ENCODE measurements at regions not wholly inside any gene's neighbourhood (a gene's known extent, or its start where the extent isn't known, plus 50 kb on each side); places are given as distances from the start of the nearest gene placed in this dataset.
A peak's percentile ranks its signal among the peaks of the same experiment; 100 is the strongest.
"Not testable (repeated sequence)": the region's sequence is repeated elsewhere in the genome, so short reads cannot be mapped to it uniquely, and the experiment has no call there.

DNA sequence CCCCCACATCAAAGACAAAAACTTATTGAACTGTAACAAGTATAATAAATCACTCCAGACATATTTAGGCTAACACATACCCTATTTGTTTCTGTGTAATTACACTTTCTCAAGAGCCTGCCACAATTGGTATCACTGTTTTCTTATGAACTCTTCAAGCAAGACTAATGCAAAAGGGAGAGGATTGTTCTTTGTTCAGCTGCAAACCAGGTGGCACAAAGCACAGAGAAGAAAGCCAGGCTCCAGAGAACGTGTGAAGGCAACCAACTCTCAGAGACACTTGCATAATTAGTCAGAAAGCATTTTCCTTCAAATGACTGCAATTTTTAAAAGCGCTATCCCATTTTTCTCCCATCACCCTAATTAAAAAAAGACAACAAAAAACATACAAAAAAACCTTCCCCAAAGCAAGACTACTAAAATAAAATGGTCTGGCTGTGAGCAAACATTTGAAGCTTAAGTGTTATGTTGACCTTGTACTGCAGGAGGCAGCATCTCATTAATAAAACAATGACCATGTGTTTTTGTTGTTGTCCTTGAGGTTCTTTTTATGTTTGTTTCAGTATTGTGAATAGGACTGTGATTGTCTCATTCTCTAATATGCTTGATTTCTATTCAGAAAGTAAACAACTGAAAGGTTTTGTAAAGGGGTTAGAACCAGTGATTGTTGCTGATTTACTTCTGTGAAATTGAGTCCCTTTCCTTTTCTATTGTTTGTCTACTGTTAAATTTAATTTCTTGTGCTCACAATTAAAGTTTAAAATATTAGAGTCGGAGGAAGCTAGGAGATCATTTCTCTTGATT is 452.7 kb upstream of the PDE3A start:
- peak in 1 of 2 experiments; percentile 20 for DNase-seq
- H3K27ac Mint-ChIP-seq (ENCODE audit: unreplicated experiment) = no peak overlapping the region
- CTCF ChIA-PET = interaction anchor here (1.3 kb wide), 1 partner anchor 305 kb away, joined by 5 read pairs; no protein-coding TSS in a partner anchor
- TF ChIP-seq, protein P1, sequence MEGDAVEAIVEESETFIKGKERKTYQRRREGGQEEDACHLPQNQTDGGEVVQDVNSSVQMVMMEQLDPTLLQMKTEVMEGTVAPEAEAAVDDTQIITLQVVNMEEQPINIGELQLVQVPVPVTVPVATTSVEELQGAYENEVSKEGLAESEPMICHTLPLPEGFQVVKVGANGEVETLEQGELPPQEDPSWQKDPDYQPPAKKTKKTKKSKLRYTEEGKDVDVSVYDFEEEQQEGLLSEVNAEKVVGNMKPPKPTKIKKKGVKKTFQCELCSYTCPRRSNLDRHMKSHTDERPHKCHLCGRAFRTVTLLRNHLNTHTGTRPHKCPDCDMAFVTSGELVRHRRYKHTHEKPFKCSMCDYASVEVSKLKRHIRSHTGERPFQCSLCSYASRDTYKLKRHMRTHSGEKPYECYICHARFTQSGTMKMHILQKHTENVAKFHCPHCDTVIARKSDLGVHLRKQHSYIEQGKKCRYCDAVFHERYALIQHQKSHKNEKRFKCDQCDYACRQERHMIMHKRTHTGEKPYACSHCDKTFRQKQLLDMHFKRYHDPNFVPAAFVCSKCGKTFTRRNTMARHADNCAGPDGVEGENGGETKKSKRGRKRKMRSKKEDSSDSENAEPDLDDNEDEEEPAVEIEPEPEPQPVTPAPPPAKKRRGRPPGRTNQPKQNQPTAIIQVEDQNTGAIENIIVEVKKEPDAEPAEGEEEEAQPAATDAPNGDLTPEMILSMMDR (IDR thresholded peaks at IDR 0.05; ENCODE audit: insufficient read depth in 1 of 2, low read depth in 1 of 2, low read length in 1 of 2, severe bottlenecking in 1 of 2, unreplicated experiment in 1 of 2) = peak; percentile 22 to 78
- 0 out of 2 replicates have a peak, but pooled peaks cover 3% of the 10 kb centered on the region for H3K9me3 ChIP-seq
- H3K4me1 ChIP-seq = no peaks in the 10 kb centered on the region
- POLR2A ChIA-PET = no interaction called here
- no TSS peak for BruUV-seq (replicated peaks)
- H3K36me3 ChIP-seq (ENCODE audit: control insufficient read depth, insufficient read depth, low read length) = no peaks in the 10 kb centered on the region
- H3K27me3 ChIP-seq (replicated peaks; ENCODE audit: control insufficient read depth, insufficient read depth, low read length) = no peaks in the 10 kb centered on the region
- no peak overlapping the region for H3K4me3 ChIP-seq (ENCODE audit: low read depth, low read length)
- peaks cover 20% of the 10 kb centered on the region for H3K4me1 Mint-ChIP-seq (ENCODE audit: low read depth, unreplicated experiment)
- H3K4me3 Mint-ChIP-seq (ENCODE audit: unreplicated experiment) = no peak overlapping the region
- H3K36me3 Mint-ChIP-seq (ENCODE audit: insufficient read depth, unreplicated experiment) = no peaks in the 10 kb centered on the region
- H3K9me3 Mint-ChIP-seq (ENCODE audit: unreplicated experiment) = peaks cover 11% of the 10 kb centered on the region
- H3K27me3 Mint-ChIP-seq (ENCODE audit: insufficient read depth, unreplicated experiment) = no peaks in the 10 kb centered on the region
- intact Hi-C loops (cut with micrococcal nuclease; ENCODE audit: unreplicated experiment) = loop anchor here (1.0 to 10.0 kb wide), 8 partner anchors 12 to 707 kb away; no protein-coding TSS in a partner anchor

- H3K36me3 ChIP-seq (ENCODE audit: control insufficient read depth, insufficient read depth, low read length) = no peaks in the 10 kb centered on the region
- intact Hi-C loops (cut with micrococcal nuclease; ENCODE audit: unreplicated experiment) = loop anchor here (1.0 to 10.0 kb wide), 4 partner anchors 11 to 706 kb away; no protein-coding TSS in a partner anchor
- POLR2A ChIA-PET = no interaction called here
- no peaks in the 10 kb centered on the region for H3K27me3 Mint-ChIP-seq (ENCODE audit: insufficient read depth, unreplicated experiment)
- no peaks in the 10 kb centered on the region for H3K27me3 ChIP-seq (replicated peaks; ENCODE audit: control insufficient read depth, insufficient read depth, low read length)
- H3K9me3 ChIP-seq = 0 out of 2 replicates have a peak, but pooled peaks cover 3% of the 10 kb centered on the region
- H3K9me3 Mint-ChIP-seq (ENCODE audit: unreplicated experiment) = peaks cover 15% of the 10 kb centered on the region
- BruUV-seq (replicated peaks) = no TSS peak
- peaks cover 20% of the 10 kb centered on the region for H3K4me1 Mint-ChIP-seq (ENCODE audit: low read depth, unreplicated experiment)
- no peak overlapping the region for H3K4me3 ChIP-seq (ENCODE audit: low read depth, low read length)
- DNase-seq = no peak
- TF ChIP-seq, protein P1 (IDR thresholded peaks at IDR 0.05; ENCODE audit: insufficient read depth in 1 of 2, low read depth in 1 of 2, low read length in 1 of 2, severe bottlenecking in 1 of 2, unreplicated experiment in 1 of 2) = no peak
- no peak overlapping the region for H3K4me3 Mint-ChIP-seq (ENCODE audit: unreplicated experiment)
- no peaks in the 10 kb centered on the region for H3K36me3 Mint-ChIP-seq (ENCODE audit: insufficient read depth, unreplicated experiment)
- CTCF ChIA-PET = interaction anchor here (1.2 to 1.3 kb wide), 2 partner anchors 115 to 304 kb away, joined by 3 to 5 read pairs; no protein-coding TSS in a partner anchor
- no peak overlapping the region for H3K27ac Mint-ChIP-seq (ENCODE audit: unreplicated experiment)
- H3K4me1 ChIP-seq = no peaks in the 10 kb centered on the region
Observed at GRCh38 chr12:19916196-19916753, 452.1 kb upstream of the PDE3A start.

DNA sequence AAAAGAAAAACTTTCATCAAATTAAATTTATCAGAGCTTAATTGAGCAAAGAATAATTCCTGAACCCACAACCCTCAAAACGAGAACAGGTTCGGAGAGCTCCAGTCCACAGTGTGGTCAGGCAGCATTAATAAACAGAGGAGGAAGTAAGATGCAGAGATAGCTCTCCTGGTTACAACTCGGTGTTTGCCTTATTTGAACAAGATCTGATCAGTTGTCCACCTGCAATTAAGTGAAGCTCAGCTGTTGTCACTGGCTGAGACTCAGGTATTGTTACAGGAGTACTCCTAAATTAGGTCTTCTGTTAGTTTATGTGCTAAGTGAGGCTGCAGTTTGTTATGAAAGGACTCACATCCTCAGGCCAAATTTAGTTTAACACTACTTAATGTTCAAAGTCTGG is 451.4 kb upstream of the PDE3A start:
- ChIA-PET POLR2A (no interaction called here), CTCF (interaction anchor here (1.2 kb wide), 1 partner anchor 114 kb away, joined by 3 read pairs; no protein-coding TSS in a partner anchor)
- intact Hi-C loops (cut with micrococcal nuclease; ENCODE audit: unreplicated experiment) = loop anchor here (1.0 to 10.0 kb wide), 4 partner anchors 10 to 705 kb away; no protein-coding TSS in a partner anchor
- no peaks in the 10 kb centered on the region for H3K4me1 ChIP-seq
- TF ChIP-seq, protein P1 (IDR thresholded peaks at IDR 0.05; ENCODE audit: insufficient read depth in 1 of 2, low read depth in 1 of 2, low read length in 1 of 2, severe bottlenecking in 1 of 2, unreplicated experiment in 1 of 2) = no peak
- Mint-ChIP-seq H3K27me3 (ENCODE audit: insufficient read depth, unreplicated experiment) (no peaks in the 10 kb centered on the region), H3K4me3 (ENCODE audit: unreplicated experiment) (no peak overlapping the region), H3K36me3 (ENCODE audit: insufficient read depth, unreplicated experiment) (no peaks in the 10 kb centered on the region), H3K4me1 (ENCODE audit: low read depth, unreplicated experiment) (peaks cover 20% of the 10 kb centered on the region), H3K9me3 (ENCODE audit: unreplicated experiment) (peaks cover 15% of the 10 kb centered on the region), H3K27ac (ENCODE audit: unreplicated experiment) (no peak overlapping the region)
- peaks cover 3% of the 10 kb centered on the region; the same call in 1 of the 2 replicates for H3K9me3 ChIP-seq
- H3K4me3 ChIP-seq (ENCODE audit: low read depth, low read length) = no peak overlapping the region
- no TSS peak for BruUV-seq (replicated peaks)
- no peaks in the 10 kb centered on the region for H3K27me3 ChIP-seq (replicated peaks; ENCODE audit: control insufficient read depth, insufficient read depth, low read length)
- H3K36me3 ChIP-seq (ENCODE audit: control insufficient read depth, insufficient read depth, low read length) = no peaks in the 10 kb centered on the region
- DNase-seq = no peak

DNA sequence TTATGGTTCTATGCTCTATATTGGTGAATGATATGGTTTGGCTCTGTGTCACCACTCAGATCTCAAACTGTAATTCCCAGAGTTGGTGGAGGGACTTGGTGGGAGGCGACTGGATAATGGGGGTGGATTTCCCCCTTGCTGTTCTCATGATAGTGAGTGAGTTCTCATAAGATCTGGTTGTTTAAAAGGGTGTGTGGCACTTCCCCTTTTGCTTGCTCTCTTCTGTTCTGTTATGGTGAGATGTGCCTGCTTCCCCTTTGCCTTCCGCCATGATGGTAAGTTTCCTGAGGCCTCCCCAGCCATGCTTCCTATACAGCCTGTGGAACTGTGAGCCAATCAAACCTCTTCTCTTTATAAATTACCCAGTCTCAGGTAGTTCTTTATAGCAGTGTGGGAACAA is 446.6 kb upstream of the PDE3A start:
- H3K27me3 ChIP-seq (replicated peaks; ENCODE audit: control insufficient read depth, insufficient read depth, low read length); intact Hi-C loops (cut with micrococcal nuclease; ENCODE audit: unreplicated experiment); BruUV-seq (replicated peaks); H3K36me3 ChIP-seq (ENCODE audit: control insufficient read depth, insufficient read depth, low read length); H3K36me3 Mint-ChIP-seq (ENCODE audit: insufficient read depth, unreplicated experiment); H3K9me3 ChIP-seq; H3K4me3 ChIP-seq (ENCODE audit: low read depth, low read length); DNase-seq; H3K4me3 Mint-ChIP-seq (ENCODE audit: unreplicated experiment); CTCF ChIA-PET; POLR2A ChIA-PET; H3K27me3 Mint-ChIP-seq (ENCODE audit: insufficient read depth, unreplicated experiment); H3K27ac Mint-ChIP-seq (ENCODE audit: unreplicated experiment); H3K4me1 ChIP-seq; H3K4me1 Mint-ChIP-seq (ENCODE audit: low read depth, unreplicated experiment): not testable (repeated sequence)
- peaks cover 15% of the 10 kb centered on the region for H3K9me3 Mint-ChIP-seq (ENCODE audit: unreplicated experiment)
